GM19351 (cell line): ENCODE measurements at regions not wholly inside any gene's neighbourhood (a gene's known extent, or its start where the extent isn't known, plus 50 kb on each side); places are given as distances from the start of the nearest gene placed in this dataset.

Experiments
- ATAC-seq: cut with Tn5 transposase; IDR thresholded peaks from one replicate; pipeline ENCODE4 v1.9.1; 2021; ENCODE audit warnings: mild to moderate bottlenecking, moderate library complexity; ENCODE audit not compliant: unreplicated experiment

DNA sequence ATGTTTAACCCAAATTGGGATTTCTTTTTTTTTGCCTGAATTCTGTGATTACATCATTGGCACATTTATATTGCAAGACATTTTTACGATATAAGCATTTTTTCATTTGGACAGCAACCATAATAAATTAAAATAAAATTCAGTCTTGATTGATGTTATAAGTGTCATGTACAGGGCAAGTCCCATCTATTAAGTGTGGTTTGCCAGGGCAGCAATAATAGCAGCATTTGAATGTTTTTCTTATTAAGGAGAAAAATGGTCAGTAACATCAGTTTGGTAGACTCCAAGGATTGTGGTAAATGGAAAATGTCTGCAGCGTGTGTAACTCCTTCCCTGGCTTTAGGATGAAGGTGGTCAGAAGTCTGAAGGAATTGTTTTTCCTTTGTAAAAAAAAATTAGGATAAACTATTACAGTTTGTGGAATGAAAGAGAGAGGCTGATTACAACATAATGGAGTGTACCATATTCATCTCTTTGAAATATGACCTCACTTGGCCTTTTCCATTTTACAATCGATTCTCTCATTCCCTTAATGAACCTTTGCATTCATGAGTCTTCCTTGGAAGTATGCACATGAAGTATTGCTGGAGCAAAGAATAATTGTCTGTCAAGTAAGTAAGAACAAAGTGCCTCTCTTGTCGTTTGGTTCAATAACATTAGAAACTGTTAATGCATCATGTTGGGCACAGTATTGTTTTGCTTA, 405.4 kb upstream of the THRB start:
- ATAC-seq: no peak

DNA sequence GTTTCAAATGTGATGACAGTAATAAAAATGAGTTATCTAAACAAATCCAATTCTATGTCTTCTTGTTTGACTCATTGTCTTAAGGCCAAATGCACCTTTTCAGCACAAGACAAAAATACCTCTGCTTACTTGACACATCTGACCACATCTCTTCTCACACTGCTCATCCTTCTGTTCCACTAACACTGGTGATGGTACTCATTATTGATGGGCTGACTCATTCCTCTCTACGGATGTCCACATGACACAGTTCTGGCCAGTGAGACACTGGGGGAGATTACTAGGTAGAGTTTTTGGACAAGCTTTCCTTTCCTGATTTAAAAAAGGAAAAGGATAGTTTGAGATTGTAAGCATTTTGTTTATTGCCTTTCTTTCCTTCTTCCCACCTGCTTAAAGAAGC, 410.6 kb upstream of the THRB start:
- no peak for ATAC-seq

DNA sequence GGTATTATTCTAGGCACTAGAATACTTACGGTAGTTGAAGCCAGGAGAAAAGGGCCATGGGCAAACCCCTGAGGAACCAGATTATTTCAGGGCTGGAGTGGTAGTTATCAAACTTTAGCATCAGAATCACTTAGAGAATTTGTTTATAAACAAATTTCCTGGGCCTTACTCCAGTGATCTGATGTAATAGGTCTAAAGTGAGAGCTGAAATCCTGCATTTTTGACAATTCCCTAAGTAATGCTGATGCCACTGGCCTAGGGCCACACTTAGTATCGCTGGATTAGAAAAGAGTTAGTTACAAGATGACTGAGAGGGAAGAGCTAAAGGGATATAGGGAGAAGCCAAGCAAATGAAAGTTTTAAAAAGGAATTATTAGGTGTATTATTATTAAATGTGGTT, 412.5 kb upstream of the THRB start:
- no peak for ATAC-seq

DNA sequence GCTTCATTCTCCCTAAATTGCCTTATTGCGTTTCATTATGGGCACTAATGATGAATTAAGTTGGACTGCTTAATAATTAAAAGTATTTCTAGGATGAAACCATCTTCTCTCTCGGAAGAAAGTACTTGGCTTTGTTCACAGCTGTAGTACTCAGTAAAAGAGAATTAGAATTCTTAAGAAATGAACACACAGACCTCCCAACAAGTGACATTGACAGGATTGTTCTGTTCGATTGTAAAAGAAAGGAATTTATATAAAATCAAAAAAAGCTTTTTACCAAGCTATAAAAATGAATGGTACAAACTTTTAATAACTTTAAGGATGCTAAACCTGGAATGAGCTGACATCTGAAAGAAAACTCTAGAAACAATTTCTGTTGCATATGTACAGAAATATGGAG, 416.4 kb upstream of the THRB start:
- ATAC-seq: no peak

DNA sequence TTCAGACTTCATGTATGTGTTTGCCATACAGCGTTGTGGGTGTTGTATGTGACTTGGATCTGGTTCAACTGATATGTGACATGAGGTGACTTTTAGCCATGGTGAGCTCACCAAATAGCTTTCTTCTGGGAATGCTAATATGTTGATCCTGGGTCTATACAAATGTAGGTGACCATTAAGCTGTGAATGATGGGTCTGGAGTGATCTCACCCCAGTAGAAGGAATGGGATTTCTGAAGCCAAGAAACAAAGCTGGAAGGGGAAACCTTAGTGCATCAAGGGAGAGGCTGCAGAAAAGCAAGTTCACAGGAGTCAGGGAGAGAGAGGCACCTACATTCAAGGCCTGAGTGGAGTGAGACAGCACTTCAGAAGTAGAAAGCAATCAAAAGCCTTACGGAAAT, 421.0 kb upstream of the THRB start:
- no peak for ATAC-seq

DNA sequence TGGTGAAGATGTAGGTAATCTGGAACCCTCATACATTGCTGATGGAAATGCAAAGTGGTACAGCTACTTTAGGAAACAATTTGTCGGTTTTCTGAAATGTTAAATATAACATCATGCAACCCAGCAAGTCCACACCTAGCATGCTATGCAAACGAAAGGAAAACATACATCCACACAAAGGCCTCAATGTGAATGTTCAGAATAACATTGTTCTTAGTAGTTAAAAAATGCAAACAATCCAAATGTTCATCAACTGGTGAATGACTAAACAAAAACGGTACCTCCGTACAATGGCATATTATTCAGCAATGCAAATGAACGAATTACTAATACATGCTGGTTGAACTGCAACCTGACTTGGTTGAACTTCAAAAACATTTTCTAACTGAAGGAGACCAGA, 423.3 kb upstream of the THRB start:
- no peak for ATAC-seq

DNA sequence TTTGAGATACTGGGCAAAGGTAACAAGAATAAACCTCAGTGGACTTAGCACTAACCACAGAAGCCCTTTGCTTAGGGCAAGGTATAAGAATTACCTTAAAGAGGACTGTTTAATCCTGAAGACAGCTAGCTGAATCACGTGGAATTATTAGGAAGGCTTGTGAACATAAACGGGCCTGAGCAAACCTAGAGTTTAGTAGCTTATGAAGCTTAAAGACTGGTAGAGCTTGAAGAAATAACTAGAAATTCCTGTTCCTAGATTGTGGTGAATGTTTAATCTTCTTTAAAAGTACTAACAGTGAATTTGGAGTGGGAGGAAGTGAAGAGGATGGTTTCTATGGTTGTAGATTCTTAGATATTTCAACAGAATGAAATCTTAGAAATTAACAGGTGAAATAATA, 428.9 kb upstream of the THRB start:
- no peak for ATAC-seq

DNA sequence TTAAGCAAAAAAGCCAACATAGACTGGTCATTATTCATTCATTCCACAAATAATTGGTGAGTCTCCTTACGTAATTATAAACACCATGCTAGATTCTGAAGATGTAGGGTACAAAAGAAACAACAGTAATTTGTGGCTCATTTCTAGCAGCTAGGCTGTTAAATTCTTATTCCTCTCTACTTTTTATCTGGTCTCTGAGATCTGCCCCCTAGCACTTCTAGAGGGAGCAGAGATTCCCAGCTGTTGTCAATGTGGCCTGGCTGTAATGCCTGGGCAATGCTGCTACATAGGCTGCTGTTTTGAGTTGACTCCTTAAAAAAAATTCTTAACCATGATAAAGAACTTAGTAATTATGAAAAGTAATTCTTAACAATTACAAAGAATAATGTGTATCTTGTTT, 434.9 kb upstream of the THRB start:
- no peak for ATAC-seq

DNA sequence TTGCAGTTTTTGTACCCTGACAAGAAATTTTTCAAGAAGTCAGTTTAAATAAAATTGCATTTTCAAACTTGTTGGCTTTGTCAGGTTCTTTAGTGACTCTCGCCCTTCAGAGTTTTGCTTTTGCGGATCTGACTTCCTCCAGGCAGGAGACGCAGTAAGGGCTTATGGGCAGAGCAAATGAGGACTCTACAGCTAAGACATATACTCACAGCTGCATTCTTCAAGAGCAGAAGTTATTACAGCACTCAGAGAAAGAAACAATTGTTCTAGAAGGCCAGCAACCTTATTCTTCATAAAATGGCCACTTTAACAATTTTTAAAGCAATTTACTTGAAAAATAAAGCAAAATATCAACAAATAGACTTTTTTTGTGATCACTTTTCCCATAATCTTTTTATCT, 438.8 kb upstream of the THRB start:
- ATAC-seq: no peak

DNA sequence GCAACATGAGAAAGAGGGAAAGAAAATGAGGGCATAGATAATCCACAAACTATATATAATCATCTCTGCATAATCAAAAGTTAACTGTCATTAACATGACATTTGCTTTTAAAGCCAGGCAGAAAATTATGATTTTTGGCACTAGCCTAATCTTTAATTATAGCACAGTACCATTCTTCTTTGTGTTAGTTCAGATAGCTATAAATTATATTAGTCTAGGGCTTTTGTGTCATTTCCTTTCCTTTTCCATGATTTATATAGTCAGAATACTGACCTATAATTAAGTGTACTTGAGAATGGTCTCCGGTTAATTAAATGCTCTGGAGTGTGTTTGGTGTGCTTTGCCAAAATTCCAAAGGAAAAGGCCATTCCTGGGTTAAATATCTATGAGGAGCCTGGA, 441.9 kb upstream of the THRB start:
- no peak for ATAC-seq

DNA sequence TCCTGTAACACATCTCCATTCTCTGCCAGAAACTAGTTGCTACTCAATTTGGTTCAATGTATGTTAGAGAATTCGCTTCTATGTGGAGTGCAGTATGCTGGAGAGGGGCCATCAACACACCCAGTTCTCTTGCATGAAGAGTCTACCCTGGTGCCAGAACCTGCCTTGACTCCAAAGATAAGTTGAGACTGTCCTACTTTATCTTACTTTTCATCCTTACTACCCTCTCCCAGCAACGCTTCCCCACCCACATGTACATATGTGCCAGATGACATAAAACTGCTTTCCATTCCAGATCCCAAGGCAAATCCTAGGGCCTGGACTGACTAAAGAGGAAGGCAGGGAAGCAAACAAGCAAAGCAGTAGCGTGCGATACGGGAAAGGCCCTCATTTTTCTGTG, 442.6 kb upstream of the THRB start:
- no peak for ATAC-seq

DNA sequence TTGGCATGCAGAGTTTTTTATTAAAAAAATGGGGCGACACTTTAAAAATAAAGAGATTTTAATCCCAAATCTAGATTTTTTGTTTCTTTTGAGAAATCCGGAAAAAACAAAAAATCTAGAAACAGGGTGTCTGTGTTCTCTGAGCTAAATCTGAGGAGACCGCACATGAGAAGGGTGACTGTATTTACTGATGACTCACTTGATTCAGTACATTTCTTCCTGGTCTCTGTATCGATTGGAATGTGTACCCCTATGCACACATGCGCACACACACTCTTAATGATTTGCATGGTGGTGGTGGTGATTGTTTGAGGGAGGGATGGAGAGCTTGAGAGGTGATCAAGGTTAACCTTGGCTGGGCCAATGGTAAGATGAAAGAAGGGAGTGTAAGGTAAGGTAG, 443.1 kb upstream of the THRB start:
- no peak for ATAC-seq

DNA sequence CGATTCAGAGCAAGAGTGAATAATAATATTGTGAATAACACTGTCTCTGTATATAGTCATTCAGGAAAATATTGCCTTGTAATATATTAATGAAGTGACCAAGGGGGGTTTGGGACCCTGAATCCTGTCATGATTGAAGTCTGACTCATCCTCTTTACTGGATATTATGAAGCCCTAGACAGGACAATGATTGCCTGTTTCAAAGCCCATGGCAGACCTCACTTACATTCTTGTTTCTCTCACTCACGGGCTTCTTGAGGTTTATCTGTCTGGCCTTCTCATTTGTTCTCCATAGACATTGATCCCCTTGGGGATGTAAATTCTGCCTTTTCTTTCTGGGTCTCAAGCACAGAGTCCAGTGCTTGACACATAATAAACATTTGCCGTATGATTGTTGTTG, 449.3 kb upstream of the THRB start:
- no peak for ATAC-seq

DNA sequence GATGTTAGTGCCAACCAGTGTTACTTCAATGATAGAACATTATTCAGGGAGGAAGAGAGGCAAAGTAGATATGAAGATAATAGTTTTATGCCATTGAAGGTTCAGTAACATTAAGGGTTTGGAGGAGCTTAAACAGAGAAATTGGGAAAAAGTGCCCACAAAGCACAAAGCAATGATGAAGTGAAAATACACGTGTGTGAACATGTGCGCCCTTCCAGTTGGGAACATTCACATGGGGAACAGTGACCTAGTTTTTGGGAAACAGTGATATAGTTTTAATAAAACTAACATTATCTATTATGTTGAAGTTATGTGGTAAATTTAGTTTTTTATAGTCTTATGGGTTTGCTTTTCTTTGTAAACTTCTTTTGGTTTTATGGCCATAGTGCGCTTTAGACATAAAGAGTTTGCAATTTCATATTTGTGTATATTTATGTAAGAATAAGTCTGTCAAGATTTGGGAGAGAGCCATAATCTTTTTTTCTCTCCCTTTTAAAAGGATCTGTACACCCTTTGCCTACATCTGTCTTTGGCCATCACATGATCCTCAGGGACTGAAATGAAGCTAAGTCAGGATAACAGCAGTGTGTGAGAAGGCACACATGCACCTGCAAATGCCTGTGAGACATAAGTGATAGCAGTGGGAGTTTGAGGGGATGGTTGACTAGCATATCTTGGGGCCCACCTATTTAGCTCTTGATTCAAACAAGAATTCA, 450.3 kb upstream of the THRB start:
- no peak for ATAC-seq

DNA sequence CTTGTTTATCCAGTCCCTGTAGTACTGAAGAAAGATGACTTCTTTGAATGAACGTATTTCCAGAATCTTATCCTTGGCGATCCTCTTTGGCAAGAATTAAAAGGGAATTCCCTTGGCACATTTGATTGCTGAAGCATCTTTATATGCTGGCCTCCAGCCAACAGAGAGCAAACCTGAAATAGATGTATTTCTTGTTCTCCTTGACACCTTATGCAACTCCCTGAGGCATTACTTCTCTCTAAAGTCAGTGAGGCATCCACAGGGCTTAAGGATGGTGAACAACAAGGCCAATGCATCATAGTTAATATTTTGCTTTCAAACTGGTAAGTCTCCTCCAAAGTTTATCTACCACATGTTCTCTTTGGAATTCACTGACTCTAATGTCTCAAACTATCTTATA, 450.9 kb upstream of the THRB start:
- no peak for ATAC-seq

DNA sequence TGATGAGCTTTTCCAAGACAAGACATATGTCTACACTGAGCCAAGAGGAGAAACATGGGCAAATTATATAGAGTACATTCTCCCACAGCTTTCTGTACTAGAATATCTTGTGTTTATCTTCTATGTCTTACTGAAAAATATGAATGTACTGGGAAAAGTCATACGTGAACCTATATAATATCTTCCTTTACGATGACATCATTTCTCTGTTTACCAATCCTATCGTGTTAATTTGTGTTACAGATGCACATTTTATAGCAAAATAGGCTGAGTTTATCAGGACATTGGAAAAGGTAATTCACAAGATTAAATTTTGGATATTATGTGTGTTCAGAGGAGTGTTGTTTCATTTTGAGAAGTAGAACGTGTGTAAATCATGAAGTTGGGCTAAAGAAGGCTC, 452.5 kb upstream of the THRB start:
- ATAC-seq: no peak

DNA sequence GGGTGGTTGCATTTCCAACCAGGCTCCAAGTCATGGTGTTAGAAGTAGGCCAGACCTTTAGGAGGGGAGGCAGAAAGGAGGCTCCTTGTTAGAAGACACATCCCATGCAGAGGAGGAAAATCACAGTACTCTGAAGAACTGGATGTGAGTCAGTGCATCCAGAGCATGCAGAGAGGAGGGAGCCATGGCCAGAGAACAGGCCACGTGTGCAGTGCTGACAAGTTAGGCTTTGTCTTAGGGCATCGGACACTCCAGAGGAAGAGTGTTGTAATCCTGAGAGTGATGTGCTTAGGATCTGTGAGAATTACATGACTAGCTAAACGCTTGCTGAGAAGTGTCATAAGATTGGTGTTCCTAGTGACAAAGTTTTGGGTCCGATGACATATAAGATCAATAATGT, 456.5 kb upstream of the THRB start:
- no peak for ATAC-seq

DNA sequence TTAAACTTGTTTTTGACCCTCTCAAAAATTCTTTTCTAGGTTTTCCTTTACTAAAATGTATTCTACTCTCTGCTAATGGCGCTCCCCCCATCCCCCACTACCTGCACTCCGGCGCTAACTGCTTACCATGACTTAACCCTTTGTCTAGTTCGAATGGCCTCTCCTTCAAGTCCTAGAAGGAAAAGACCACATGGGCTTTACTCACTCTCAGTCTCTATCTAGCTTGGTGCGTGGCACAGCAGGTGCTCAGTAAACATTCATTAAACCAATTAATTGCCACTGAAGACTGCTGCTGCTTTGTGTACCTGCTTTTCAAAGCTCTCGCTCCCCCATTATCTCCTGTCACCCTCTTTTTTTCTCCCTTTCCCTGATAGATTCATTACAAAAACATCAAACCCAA, 457.7 kb upstream of the THRB start:
- ATAC-seq: no peak

DNA sequence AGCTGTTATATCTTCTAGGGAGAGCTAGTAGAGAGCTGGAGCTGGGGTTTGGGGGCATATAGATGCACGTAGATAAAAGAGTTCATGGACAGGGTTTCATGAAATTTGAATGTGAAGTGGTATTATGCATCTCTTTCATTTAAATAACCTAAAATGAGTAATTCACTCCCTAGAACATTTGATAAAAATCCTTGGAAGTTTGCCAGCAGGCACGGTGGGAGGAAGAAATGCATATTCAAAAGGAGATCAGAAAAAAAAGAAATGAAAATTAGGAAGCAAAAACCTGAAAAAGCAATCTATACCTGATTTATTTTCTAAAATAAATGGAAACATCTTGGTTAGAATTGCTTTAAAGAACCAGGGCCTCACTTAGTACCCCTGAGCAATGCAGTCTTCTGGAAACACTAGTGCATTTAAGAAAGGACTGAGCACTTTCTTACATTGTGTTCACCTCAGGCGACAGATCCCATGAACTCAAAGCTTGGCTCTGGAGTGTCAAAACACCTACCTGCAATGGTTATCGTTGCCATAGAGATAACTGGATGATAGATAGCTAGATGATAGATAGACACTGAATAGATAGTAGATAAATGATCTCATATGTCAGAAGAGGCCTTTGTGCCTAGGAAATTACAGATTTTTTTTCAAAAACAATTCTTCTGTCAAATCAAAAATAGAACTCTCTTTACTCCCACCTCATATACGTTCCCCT, 458.6 kb upstream of the THRB start:
- ATAC-seq: no peak

DNA sequence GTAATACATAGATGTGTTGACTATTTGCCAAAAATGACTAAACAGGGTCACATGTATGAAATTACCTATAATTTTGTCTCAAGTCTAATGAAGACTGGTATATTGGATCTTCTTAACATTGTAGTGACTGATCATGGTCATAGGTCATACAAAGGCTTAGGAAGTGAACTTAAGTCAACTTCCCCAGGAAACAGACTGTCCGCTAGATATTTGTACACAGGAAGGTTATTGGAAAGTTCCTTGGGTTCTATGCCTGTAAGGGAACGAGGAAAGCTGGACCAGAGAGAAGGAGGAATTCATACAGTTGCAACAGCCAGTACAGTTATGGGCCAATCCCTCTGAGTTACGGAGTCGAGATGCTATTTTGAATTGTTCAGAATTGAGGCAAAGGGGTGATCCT, 462.0 kb upstream of the THRB start:
- ATAC-seq: no peak

DNA sequence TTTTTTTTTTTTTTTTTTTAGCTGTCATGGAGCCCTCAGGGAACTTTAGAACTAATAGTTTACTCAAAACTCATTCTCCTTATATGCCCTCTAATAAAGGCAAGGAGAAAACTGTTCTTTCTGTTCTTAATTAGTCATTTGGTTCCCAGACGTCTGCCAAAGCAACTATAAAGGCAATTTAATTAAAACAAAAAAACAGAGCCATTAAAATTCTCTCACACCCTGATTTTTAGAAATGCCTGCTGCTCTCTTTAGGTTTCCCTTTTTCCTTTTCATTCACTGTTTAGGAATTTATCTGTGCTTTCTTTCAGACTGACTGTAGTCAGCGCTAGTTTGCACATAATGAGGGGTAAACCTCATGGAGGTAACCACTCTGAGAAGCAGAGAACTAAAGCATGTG, 463.6 kb upstream of the THRB start:
- ATAC-seq: no peak

DNA sequence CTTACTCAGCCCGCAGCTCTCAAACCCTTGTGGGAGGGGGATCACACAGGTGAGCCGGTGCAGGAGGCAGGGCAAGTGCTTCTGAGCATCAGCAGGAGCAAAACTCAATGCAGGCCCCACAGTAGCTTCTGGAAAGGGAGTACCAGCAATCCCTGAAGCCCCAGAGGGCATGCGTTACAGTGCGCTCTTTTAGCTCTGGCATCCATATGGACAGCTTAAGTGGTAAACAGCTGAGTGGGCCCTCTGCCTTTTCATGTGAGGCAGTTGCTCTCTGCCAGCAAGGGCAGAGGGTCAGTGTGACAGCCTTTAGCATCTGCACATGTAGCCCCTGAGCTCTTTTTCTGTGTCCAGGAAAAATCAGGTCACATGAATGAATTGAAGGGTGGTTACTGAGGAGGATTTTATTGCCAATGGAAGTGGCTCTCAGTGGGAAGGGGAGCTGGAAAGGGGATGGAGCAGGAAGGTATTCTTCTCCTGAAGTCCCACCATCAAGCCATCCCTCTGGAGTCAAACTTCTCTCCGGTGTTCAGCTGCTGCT, 464.3 kb upstream of the THRB start:
- ATAC-seq: no peak
